Smooth muscle cell (in vitro differentiated cells): ENCODE measurements at regions not wholly inside any gene's neighbourhood (a gene's known extent, or its start where the extent isn't known, plus 50 kb on each side); places are given as distances from the start of the nearest gene placed in this dataset.

Experiments used
- DNase-seq: peaks from one replicate; lab custom pipeline; 2025; ENCODE audit not compliant: unreplicated experiment; lab: John Stamatoyannopoulos, UW
- H2AFZ ChIP-seq: fragments of 200-600 bp; sonication (generic); 2 replicates; pipeline ENCODE4 v1.6.0; 2016; ENCODE audit warnings: antibody characterized with exemption, low read depth, mild to moderate bottlenecking
- H3F3A ChIP-seq: fragments of 200-600 bp; sonication (generic); 2 replicates; pipeline ENCODE4 v1.6.0; 2017; ENCODE audit warnings: antibody characterized with exemption, low read depth
- H3K27ac ChIP-seq: fragments of 200-600 bp; sonication (generic); 2 replicates; pipeline ENCODE4 v1.5.1; 2016; ENCODE audit warnings: low read depth, mild to moderate bottlenecking
- H3K27me3 ChIP-seq: fragments of 200-600 bp; sonication (generic); 2 replicates; pipeline ENCODE4 v1.6.1; 2016; ENCODE audit warnings: low read depth, mild to moderate bottlenecking
- H3K36me3 ChIP-seq: fragments of 200-600 bp; sonication (generic); 2 replicates; pipeline ENCODE4 v1.5.1; 2016; ENCODE audit warnings: low read depth
- H3K4me1 ChIP-seq: fragments of 200-600 bp; sonication (generic); 2 replicates; pipeline ENCODE4 v1.5.1; 2016; ENCODE audit warnings: low read depth
- H3K4me2 ChIP-seq: fragments of 200-600 bp; sonication (generic); 2 replicates; pipeline ENCODE4 v1.6.0; 2016; ENCODE audit warnings: mild to moderate bottlenecking
- H3K4me3 ChIP-seq: fragments of 200-600 bp; sonication (generic); 2 replicates; pipeline ENCODE4 v1.5.1; 2016; ENCODE audit warnings: mild to moderate bottlenecking
- H3K79me2 ChIP-seq: fragments of 200-600 bp; sonication (generic); 2 replicates; pipeline ENCODE4 v1.6.0; 2016; ENCODE audit warnings: low read depth, mild to moderate bottlenecking
- H3K9ac ChIP-seq: fragments of 200-600 bp; sonication (generic); 2 replicates; pipeline ENCODE4 v1.6.0; 2016; ENCODE audit warnings: low read depth
- H3K9me3 ChIP-seq: fragments of 200-600 bp; sonication (generic); replicated peaks from 2 replicates; pipeline ENCODE4 v1.5.1; 2016; ENCODE audit warnings: low read depth
- H4K20me1 ChIP-seq: fragments of 200-600 bp; sonication (generic); 2 replicates; pipeline ENCODE4 v1.6.0; 2016; ENCODE audit warnings: low read depth
- WGBS: methylation state at CpG from one replicate; pipeline ENCODE4 v1.1.7; 2016; ENCODE audit warnings: low lambda C conversion rate; 5-methylcytosine and 5-hydroxymethylcytosine counted together
- TF ChIP-seq, protein P1 (sequence below): fragments of 200-600 bp; sonication (generic); IDR thresholded peaks from 2 replicates; pipeline ENCODE4 v1.5.1; 2017; ENCODE audit warnings: borderline replicate concordance, mild to moderate bottlenecking, antibody characterized with exemption; ENCODE audit not compliant: insufficient read depth, poor library complexity, severe bottlenecking

DNA sequence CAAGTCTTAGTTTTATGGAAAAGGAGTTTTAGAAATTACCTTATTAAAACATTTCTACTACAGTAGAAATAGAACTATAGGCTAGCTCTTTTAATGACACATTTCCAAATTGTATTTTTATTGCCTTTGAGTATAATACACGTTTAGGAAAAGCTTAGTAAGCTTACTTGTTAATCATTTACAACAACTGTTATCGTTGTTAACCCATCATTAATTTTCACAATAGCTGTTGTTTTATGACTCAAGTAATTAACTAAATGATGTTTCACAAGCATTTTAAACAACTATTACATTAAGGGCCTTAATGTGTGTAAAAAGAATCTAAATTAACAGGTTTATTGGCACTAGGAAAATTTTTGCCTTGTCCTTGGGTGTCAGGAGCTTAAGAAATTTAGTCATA is 120.5 kb upstream of the THRB start:
- Histone ChIP-seq H3F3A (no peaks in the 10 kb centered on the region), H2AFZ (no peak overlapping the region), H3K36me3 (no peaks in the 10 kb centered on the region), H3K4me2 (no peak overlapping the region), H3K79me2 (no peaks in the 10 kb centered on the region), H3K4me1 (no peaks in the 10 kb centered on the region), H3K4me3 (no peak overlapping the region), H3K27me3 (peaks cover 39% of the 10 kb centered on the region), H3K9ac (no peak overlapping the region), H3K9me3 (no peaks in the 10 kb centered on the region), H4K20me1 (no peaks in the 10 kb centered on the region), H3K27ac (no peak overlapping the region)
- TF ChIP-seq, protein P1, sequence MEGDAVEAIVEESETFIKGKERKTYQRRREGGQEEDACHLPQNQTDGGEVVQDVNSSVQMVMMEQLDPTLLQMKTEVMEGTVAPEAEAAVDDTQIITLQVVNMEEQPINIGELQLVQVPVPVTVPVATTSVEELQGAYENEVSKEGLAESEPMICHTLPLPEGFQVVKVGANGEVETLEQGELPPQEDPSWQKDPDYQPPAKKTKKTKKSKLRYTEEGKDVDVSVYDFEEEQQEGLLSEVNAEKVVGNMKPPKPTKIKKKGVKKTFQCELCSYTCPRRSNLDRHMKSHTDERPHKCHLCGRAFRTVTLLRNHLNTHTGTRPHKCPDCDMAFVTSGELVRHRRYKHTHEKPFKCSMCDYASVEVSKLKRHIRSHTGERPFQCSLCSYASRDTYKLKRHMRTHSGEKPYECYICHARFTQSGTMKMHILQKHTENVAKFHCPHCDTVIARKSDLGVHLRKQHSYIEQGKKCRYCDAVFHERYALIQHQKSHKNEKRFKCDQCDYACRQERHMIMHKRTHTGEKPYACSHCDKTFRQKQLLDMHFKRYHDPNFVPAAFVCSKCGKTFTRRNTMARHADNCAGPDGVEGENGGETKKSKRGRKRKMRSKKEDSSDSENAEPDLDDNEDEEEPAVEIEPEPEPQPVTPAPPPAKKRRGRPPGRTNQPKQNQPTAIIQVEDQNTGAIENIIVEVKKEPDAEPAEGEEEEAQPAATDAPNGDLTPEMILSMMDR = no peak
- no peak for DNase-seq
- WGBS = 76% methylated on average over 2 of the region's 2 CpGs

DNA sequence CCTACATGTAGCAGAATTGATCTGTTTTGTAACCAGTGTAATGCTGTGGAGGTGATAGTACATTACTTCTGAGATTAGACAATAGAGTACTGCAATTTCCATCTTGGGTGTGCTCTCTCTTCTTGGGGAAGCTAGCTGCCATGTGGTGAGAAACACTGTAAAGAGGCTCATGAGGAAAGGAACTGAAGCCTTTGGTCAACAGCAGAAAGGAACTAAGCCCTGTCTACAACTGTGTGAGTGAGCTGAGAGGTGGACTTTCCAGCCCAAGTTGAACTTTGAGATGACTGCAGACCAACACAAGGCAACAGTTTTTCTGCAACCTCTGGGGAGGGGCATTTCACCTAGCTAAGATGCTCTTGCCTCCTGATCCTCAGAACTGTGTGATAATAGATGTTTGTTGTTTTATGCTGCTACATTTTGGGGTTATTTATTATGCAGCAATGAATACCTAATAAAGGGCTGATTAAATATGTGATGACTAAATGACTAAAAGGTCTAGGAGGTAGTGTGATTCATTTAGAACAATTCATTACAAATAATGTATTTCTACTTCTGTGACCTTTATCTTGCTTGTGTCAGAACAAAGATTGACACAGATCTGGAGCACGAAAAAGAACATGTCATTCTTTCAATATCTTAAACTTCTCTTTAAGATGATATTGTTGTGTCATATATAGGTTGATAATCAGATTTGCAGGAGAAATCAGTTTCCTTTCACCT is 121.6 kb upstream of the THRB start:
- Histone ChIP-seq H3K9ac (no peak overlapping the region), H3K4me3 (no peak overlapping the region), H3K36me3 (no peaks in the 10 kb centered on the region), H3K79me2 (no peaks in the 10 kb centered on the region), H3K4me1 (no peaks in the 10 kb centered on the region), H3K27me3 (peaks cover 39% of the 10 kb centered on the region), H3K27ac (no peak overlapping the region), H3K9me3 (no peaks in the 10 kb centered on the region), H2AFZ (no peak overlapping the region), H3K4me2 (no peak overlapping the region), H4K20me1 (no peaks in the 10 kb centered on the region), H3F3A (no peaks in the 10 kb centered on the region)
- TF ChIP-seq, protein P1 = no peak
- 85% methylated on average over 1 of the region's 1 CpG for WGBS
- no peak for DNase-seq

DNA sequence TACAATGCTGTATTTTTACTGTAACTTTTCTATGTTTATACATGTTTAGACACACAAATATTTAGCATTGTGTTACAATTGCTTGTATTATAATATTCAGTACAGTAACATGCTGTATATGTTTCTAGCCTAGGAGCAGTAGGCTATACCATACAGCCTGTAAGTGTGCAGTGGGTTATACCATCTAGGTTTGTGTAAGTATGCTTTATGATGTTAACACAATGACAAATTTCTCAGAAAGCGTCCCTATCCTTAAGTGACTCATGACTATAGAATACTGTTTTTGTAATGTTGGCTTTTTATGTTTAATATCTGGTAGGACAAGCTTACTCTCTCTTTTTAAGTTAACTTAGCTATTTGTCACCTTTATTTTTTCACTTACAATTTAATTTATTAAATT is 127.5 kb upstream of the THRB start:
- H3K27me3 ChIP-seq = peaks cover 14% of the 10 kb centered on the region
- WGBS = 41% methylated on average over 1 of the region's 1 CpG
- TF ChIP-seq, protein P1 = no peak

DNA sequence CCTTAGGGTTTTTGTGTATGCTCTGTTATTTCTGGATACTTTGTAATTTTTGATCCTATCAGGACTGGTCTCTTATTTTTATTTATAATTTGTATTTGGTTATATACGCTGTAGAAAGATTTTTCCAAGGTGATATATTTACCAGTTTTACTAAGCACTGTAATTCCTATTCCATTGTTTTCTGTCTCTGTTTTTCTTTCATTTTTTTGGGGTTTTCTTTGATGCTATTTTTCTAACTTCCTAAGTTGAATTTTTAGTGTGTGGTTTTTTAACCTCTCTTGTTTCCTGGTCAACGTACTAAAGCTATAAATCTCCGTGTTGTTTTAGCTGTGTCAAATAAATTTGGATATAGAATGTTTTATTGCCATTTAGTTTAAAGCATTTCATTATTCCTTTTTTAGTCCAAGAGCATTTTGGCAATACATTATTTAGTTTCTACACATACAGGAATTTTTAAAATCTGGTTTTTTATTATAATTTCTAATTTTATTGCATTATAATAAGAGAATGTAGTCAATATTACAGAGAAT is 128.1 kb upstream of the THRB start:
- Histone ChIP-seq H3K4me2 (no peak overlapping the region), H3K79me2 (no peaks in the 10 kb centered on the region), H3K27ac (no peak overlapping the region), H3F3A (no peaks in the 10 kb centered on the region), H3K4me1 (no peaks in the 10 kb centered on the region), H3K27me3 (peaks cover 14% of the 10 kb centered on the region), H3K36me3 (no peaks in the 10 kb centered on the region), H3K4me3 (no peak overlapping the region), H4K20me1 (no peaks in the 10 kb centered on the region), H3K9ac (no peak overlapping the region), H3K9me3 (no peaks in the 10 kb centered on the region), H2AFZ (no peak overlapping the region)
- 87% methylated on average over 3 of the region's 3 CpGs for WGBS
- TF ChIP-seq, protein P1 = no peak
- no peak for DNase-seq

More for the DNA sequence above, 127.5 kb upstream of the THRB start:
- Histone ChIP-seq H3K4me1 (no peaks in the 10 kb centered on the region), H2AFZ (no peak overlapping the region), H3K4me2 (no peak overlapping the region), H3K27ac (no peak overlapping the region), H3K9me3 (no peaks in the 10 kb centered on the region), H3K9ac (no peak overlapping the region), H3K36me3 (no peaks in the 10 kb centered on the region), H3F3A (no peaks in the 10 kb centered on the region), H3K79me2 (no peaks in the 10 kb centered on the region), H4K20me1 (no peaks in the 10 kb centered on the region), H3K4me3 (no peak overlapping the region)
- DNase-seq = no peak
